ENCODE measurements at regions not wholly inside any gene's neighbourhood (a gene's known extent, or its start where the extent isn't known, plus 50 kb on each side); places are given as distances from the start of the nearest gene placed in this dataset.

GRCh38 chr15:66844041-66844746 is 142.2 kb downstream of the SMAD6 start:
- TF ChIP-seq CTCF (IDR thresholded peaks at IDR 0.05; ENCODE audit: low read depth, low read length, missing control alignments) = no peak
- no peak overlapping the region for H3K4me3 ChIP-seq (replicated peaks; ENCODE audit: low read depth, low read length)
- DNase-seq (ENCODE audit: extremely low read depth, low read depth) = no peak

- DNase-seq (ENCODE audit: extremely low read depth, low read depth) = no peak
- no peak overlapping the region for H3K4me3 ChIP-seq (replicated peaks; ENCODE audit: low read depth, low read length)
- TF ChIP-seq CTCF (IDR thresholded peaks at IDR 0.05; ENCODE audit: low read depth, low read length, missing control alignments) = no peak
Observed at GRCh38 chr15:66844747-66845145, 142.7 kb downstream of the SMAD6 start.

- TF ChIP-seq CTCF (IDR thresholded peaks at IDR 0.05; ENCODE audit: low read depth, low read length, missing control alignments) = no peak
- no peak for DNase-seq (ENCODE audit: extremely low read depth, low read depth)
Observed at GRCh38 chr15:66845266-66845785, 143.3 kb downstream of the SMAD6 start.

GRCh38 chr15:66846031-66846430 is 144.0 kb downstream of the SMAD6 start:
- H3K4me3 ChIP-seq (replicated peaks; ENCODE audit: low read depth, low read length) = no peak overlapping the region
- no peak for TF ChIP-seq CTCF (IDR thresholded peaks at IDR 0.05; ENCODE audit: low read depth, low read length, missing control alignments)
- DNase-seq (ENCODE audit: extremely low read depth, low read depth) = no peak

More at GRCh38 chr15:66845266-66845785, 143.3 kb downstream of the SMAD6 start:
- H3K4me3 ChIP-seq (replicated peaks; ENCODE audit: low read depth, low read length) = no peak overlapping the region

- no peak overlapping the region for H3K4me3 ChIP-seq (replicated peaks; ENCODE audit: low read depth, low read length)
- TF ChIP-seq CTCF (IDR thresholded peaks at IDR 0.05; ENCODE audit: low read depth, low read length, missing control alignments) = no peak
- no peak for DNase-seq (ENCODE audit: extremely low read depth, low read depth)
Observed at GRCh38 chr15:66846811-66847210, 144.8 kb downstream of the SMAD6 start.

- TF ChIP-seq CTCF (IDR thresholded peaks at IDR 0.05; ENCODE audit: low read depth, low read length, missing control alignments) = no peak
- DNase-seq (ENCODE audit: extremely low read depth, low read depth) = no peak
- no peak overlapping the region for H3K4me3 ChIP-seq (replicated peaks; ENCODE audit: low read depth, low read length)
Observed at GRCh38 chr15:66847565-66847991, 145.5 kb downstream of the SMAD6 start.
